ENCODE measurements at regions not wholly inside any gene's neighbourhood (a gene's known extent, or its start where the extent isn't known, plus 50 kb on each side); places are given as distances from the start of the nearest gene placed in this dataset.
"Not testable (repeated sequence)": the region's sequence is repeated elsewhere in the genome, so short reads cannot be mapped to it uniquely, and the experiment has no call there.

- DNase-seq = no peak
Observed at GRCh38 chr4:16450724-16451123, 224.5 kb upstream of the TAPT1 start.

DNA sequence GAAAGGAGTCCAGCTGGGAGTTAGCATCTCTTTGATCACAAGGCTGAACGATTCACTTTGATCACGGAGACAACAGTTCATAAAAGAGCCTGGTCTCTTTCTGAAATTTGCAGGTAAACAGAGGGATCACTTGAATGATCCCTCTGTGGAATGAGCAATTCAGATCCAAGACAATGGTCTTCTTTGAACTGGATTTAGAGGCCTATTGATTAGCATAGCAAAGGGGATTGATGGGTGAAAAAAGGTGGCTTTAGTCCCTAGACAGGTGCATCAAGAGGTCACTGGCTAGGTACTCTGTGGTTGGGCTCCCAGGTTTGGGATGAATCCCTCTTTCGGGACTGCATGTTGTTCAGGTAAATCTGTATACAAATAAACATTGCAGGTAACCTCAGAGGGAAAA is 223.8 kb upstream of the TAPT1 start:
- DNase-seq = no peak

- DNase-seq = no peak
Observed at GRCh38 chr4:16449406-16449805, 223.1 kb upstream of the TAPT1 start.

DNA sequence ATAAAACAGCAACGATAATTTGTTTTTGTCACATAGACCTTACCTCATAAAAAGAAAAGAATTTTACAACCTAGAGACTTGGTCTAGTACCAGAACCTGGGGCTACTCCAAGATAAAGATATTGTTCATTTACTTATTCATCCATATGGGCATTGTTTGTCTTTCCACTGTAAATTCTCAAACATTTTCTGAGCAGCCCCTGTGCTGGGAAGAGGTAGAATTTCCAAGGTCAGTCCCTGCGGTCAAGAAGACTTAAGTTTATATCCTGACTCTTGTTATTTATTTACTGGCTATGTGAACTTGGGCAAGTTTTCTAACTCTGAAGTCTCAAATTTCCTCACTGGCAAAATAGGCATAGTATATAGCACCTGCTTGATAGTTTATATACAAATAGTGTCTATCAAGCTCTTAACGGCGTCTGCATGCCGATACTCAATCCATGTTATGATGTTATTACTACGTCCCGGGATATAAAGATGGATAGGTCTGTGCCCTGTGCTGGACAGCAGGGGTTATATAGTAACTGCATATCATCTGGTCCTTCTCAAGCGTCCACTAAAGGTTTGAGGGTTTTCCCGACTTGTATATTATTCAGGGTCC is 222.1 kb upstream of the TAPT1 start:
- DNase-seq = no peak

DNA sequence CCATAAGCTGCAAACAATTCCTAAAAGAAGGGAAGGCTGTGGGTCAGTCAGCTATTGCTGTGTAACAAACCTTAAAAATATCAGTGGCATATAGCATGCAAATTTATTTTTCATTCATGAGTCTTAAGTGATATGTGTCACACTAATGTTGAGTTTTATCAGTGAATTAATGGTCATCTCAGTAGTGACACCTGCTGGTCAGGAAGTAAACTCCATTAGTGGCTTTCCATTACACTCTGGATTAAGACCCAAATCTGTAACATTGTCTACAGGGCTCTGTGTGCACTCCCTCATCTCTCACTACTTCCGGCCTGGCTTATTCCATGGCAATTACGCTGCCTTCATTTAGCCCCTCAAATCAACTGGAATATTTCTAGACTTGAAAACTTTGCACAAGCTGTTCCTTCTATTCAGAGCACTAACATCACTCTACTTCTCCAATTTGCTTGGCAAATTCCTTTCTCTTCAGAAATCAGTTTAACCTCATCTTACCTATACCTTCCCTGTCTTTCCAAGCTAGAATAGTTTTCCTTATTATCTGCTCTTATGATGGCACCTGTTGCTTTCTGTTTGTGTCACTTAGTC is 217.3 kb upstream of the TAPT1 start:
- peak; percentile 26 for DNase-seq

GRCh38 chr4:16442296-16442695 is 216.0 kb upstream of the TAPT1 start:
- DNase-seq = no peak

GRCh38 chr4:16439768-16440167 is 213.5 kb upstream of the TAPT1 start:
- DNase-seq = peak; percentile 85

DNA sequence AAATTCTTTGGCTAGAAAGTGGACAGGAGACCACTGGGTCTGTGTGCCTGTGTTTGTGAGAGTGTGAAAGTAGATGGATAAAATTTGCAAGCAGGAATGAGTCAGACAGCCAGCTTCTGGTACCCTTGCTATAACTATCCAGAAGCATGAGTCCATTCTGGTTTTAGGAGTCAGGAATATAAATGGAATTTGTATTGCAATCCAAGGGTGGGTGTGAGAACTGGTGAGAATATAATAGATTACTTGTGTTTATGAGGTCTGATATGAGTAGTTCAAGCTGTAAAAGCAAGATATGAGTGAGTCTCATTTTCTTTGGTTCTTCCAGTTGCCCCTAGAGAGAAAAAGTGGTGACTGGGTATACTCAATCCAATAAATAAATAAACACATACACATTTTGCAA is 212.7 kb upstream of the TAPT1 start:
- no peak for DNase-seq

- no peak for DNase-seq
Observed at GRCh38 chr4:16437836-16438235, 211.6 kb upstream of the TAPT1 start.

DNA sequence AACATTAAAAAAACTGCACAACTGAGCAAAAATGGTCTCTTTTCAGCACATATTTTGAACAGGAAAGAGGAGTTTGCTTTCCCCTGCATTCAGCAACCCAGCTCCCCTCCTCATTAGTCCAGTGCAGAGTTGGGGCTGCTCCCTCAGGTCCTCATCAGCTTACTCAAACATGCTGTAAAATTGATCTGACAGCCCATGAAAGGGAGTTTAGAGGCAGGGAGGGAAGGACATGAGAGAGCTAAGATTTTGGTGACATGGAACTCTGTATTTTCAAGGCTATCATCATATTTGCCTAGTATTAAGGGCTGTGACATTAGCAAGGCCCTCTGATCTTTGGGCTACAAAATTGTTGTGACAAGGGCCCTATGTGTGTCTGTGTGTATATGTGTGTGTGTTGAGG is 205.6 kb upstream of the TAPT1 start:
- no peak for DNase-seq

- peak; percentile 72 for DNase-seq
Observed at GRCh38 chr4:16418814-16419213, 192.5 kb upstream of the TAPT1 start.

GRCh38 chr4:16417198-16417597 is 190.9 kb upstream of the TAPT1 start:
- no peak for DNase-seq

DNA sequence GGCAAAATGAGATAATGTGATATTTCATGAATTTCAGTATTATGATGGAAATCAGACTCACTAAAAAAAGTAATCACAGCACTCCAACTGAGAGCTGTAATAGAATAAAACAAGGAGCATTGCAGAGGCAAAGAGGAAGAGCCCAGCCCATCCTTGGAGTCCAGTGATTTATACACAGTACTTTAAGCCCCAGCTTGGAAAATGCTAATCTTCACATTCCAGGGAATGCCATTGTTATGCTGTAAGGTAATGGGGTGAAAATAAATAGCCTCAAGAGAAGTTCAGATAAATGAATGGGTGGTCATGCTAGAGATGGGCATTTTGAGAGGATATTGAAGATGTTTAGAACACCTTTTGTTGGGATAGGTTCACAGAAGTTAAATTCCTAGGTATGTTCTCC is 190.3 kb upstream of the TAPT1 start:
- DNase-seq = no peak

DNA sequence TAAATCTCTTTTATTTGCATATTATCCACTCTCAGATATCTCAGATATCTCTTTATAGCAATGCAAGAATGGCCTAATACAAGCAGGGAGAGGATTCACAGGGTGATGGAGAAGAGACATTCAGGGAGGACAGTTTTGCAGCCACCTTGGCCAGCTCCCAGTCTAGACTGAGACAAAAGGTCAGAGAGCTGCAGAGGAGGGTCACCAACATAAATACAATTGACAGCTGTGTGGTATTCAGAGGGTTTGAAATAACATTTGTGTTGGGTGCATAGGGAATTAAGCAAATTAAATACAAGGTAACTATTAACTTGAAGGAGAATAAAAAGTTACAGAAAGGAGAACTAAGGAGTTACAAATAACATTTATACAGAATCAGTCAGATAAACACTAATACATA is 189.5 kb upstream of the TAPT1 start:
- DNase-seq = no peak

DNA sequence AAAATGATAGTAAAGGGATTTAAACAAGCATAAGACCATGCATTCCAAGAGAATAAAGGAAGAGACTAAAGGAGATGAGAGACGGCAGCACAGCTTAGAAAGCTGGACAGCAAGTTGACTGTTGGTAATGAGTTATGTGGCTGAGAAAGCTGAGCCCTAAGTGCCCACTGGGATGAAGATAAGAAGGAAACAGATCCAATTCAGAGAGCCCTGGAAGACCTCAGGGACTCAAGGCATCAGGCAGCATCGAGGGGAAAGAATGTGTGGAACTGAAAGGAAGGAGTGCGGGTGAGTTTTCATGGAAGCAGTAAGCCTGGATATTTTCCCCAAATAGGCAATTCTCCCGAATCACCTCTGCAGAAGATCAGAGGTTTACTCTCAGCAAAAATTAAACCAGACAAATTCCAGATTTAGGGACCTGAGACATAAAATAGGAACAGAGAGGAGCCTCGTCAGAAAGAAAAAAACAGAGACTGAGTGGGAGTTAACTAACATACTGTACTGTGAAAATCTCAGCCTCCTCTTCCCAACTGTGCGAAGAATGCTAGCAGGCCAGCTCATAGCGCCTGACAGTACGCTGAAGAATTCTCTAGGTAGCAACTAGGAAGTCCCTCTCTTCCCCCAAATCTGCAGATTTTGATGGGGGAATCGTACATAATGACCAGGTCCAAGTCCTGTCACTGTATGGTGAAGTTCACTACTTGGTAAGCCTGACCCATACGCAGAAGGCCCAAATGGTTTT is 187.7 kb upstream of the TAPT1 start:
- DNase-seq = no peak

GRCh38 chr4:16411501-16412085 is 185.3 kb upstream of the TAPT1 start:
- DNase-seq = peak; percentile 36

- DNase-seq = not testable (repeated sequence)
Observed at GRCh38 chr4:16393216-16393615, 166.9 kb upstream of the TAPT1 start.

DNA sequence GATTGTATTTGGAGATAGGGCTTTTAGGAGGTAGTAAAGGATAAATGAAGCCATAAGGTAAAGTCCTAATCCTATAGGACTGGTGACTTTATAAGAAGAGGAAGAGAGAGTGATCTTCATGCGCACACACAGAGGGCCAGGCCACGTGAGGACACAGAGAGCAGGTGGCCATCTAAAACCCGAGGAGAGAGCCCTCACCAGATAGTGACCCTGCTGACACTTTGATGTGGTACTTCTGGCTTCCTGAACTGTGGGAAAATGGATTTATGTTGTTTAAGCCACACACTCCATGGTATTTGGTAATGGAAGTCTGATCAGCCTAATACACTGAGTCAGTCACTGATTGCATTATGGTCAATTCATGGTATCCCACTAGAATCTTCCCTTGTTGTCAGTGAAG is 164.9 kb upstream of the TAPT1 start:
- no peak for DNase-seq

GRCh38 chr4:16387448-16387847 is 161.2 kb upstream of the TAPT1 start:
- DNase-seq = no peak

DNA sequence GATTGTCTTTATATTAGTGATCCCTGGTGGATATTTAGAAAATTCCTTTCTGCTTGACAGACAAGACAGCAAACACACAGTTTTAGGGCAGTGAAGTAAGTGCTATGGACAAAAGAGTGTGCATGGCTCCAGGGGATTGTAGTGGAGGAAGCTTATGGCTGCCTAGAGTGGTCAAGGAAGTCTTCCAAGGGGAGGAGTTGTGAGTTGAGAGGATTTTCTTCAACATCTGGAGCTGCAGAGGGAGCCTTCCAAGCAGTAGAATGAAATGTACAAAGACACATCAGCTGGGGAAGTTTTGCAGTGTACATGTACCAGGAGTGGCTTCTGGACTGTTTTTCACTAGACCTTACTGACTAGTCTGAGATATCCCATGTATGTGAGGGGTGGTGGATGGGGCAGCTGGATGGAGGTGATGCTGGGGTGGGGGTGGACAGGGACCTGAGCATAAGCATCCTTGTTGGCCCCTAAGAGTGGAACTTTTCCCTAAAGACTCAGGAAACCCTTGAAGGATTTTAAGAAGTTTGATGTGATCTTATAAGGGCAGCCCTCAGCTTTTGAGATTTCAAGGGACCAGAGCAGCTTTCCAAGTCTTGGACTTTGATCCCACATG is 160.5 kb upstream of the TAPT1 start:
- DNase-seq = peak; percentile 35

DNA sequence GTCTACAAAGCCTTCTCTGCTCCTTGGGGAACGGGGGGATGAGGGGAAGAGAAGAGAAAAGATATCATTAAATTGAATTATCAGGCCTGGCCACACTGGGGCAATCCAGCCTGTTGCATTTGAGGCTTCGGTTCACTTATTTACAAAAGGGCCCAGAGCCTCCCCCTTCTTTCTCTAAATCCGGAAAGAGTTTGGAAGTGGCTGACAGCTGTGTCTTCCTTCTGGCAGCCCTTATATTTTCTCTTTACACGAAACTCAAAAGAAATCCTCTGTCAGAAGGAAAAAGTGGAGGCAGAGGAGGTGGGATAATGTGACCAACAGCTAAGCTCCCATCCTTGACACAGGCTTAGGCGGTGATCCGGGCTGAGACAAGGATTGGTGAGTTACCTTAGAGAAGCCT is 158.3 kb upstream of the TAPT1 start:
- DNase-seq = peak; percentile 72

DNA sequence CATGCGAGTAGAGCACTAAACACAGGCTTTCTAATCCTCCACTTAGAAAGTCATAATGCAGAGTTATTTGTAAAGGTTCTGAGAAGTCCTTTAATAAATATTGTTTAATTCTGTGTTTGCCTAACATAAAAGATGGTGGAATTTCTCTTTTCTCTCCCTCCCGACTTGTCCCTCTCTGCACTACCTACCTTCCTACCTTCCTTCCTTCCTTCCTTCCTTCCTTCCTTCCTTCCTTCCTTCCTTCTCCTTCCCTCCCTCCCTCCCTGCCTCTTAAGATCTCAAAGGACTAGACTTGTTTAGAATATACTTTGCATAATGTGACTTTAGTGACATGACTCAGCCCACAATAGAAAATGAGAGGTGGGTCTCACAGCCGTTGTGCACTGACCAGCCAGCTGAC is 156.3 kb upstream of the TAPT1 start:
- no peak for DNase-seq

DNA sequence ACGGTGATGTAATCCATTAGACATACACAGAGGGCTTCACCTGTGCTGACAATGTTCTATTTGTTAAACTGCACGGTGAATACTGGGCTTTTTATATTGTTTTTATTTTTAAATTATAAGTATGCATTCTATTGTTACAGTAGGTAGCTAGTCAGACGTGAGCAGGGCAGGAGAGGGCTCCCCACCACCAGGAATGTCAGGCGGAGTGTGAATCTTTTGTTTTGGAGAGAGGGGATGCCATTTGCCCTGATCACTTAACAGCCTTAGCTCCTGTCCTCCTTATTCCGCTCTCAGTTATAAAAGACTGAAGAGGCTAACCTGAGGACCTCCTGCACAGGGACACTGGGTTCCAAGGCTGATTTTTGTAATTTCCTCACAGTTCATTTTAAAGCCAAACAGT is 151.6 kb upstream of the TAPT1 start:
- DNase-seq = no peak
